Hypothalamus (tissue), 51 donors: ENCODE measurements at regions not wholly inside any gene's neighbourhood (a gene's known extent, or its start where the extent isn't known, plus 50 kb on each side); places are given as distances from the start of the nearest gene placed in this dataset.

Experiments
- DNase-seq, 51 donors: peaks; one replicate each; lab custom pipeline; 2025; lab: John Stamatoyannopoulos, UW

DNA sequence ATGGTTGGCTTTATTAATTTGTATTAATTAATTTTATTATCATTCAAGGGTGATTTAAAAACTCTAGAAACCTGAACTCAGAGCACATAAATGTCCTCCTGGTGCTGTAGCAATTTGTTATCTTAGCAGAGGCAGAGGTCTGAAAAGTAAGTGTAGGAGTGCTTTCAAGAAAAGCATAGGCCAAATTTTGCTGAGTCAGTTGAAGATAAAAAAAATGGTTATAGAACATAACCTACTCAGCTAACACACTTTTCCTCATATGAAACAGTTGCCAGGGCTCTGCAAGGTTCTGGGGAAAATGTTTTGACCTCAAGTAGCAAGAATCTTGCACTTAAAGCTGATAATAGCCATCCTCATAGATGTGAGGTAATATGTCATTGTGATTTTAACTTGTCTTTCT lies 53.5 kb upstream of the CHODL start:
- no peak for DNase-seq

GRCh38 chr21:18178509-18178908 lies 66.1 kb upstream of the CHODL start:
- no peak for DNase-seq

DNA sequence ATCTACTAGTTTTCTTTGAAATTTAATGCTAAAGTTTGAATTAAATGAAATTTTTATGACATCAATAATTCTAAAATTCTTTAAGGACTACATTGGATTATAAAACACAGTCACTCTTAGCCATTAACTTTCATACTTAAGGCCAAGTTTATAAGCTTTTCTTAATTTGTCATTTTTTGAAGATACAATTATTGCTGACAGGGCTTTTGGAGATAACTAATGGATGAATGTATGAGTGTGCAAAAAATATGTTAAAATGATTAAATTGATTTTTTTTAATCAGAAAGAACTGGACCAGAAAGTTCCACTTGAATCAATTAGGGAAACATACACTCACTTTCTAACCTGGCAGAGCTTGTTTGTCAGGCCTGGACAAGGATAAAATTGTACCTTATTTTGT lies 70.3 kb upstream of the CHODL start:
- DNase-seq, result no peak

GRCh38 chr21:18170829-18171228 lies 73.8 kb upstream of the CHODL start:
- no peak for DNase-seq

DNA sequence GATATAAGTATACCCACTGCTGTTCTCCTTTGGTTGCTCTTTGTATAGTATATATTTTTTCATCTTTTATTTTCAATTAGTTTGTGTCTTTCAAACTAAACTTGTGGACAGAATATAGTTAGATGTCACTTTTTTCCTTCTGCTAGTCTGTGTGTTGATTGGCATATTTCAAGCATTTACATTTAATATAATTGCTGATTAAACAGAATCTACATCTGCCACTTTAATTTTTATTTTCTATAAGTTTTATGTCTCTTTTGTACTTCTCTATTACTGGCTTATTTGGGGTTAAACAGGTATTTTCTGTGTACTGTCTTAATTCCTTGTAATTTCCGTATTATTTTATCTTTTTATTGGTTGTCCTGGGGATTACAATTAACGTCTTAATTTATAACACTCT lies 74.4 kb upstream of the CHODL start:
- no peak for DNase-seq

DNA sequence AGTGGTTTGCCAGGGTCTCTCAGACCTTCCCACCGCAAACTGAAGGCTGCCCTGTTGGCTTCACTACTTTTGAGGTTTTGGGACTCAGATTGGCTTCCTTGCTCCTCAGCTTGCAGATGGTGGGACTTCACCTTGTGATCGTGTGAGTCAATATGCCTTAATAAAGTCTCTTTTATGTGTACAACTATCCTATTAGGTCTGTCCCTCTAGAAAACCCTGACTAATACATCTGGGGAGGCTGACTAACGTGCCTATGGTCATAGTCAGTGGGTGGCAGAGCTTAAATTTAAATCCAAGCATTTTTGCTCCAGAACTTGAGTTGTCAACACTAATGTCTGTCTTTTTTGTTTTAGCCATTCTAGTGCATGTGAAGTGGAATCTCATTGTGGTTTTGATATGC lies 76.5 kb upstream of the CHODL start:
- DNase-seq, result no peak

- no peak for DNase-seq
These were observed 79.7 kb upstream of the CHODL start for GRCh38 chr21:18164933-18165332.

GRCh38 chr21:18164483-18164882 lies 80.2 kb upstream of the CHODL start:
- DNase-seq, result no peak

- DNase-seq, result no peak
These were observed 80.7 kb upstream of the CHODL start for GRCh38 chr21:18163956-18164355.

DNA sequence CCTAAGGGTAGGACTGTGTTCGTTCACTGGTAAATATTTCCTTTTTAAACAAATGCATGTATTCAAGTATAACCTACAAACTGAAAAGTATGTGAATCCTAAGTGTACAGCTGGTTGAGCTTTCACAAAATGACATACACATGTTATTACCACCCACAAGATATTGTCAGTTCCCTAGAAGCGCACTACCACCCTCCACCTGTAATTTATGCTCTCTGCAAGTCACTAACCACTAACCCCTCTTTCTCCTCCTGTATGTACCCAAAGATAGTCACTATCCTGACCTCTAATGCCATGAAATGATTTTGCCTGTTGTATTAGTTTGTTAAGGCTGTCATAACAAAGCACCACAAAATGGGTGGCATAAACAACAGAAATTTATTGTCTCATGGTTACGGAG lies 82.8 kb upstream of the CHODL start:
- DNase-seq, result no peak

- no peak for DNase-seq
These were observed 87.2 kb upstream of the CHODL start for GRCh38 chr21:18157406-18157805.

DNA sequence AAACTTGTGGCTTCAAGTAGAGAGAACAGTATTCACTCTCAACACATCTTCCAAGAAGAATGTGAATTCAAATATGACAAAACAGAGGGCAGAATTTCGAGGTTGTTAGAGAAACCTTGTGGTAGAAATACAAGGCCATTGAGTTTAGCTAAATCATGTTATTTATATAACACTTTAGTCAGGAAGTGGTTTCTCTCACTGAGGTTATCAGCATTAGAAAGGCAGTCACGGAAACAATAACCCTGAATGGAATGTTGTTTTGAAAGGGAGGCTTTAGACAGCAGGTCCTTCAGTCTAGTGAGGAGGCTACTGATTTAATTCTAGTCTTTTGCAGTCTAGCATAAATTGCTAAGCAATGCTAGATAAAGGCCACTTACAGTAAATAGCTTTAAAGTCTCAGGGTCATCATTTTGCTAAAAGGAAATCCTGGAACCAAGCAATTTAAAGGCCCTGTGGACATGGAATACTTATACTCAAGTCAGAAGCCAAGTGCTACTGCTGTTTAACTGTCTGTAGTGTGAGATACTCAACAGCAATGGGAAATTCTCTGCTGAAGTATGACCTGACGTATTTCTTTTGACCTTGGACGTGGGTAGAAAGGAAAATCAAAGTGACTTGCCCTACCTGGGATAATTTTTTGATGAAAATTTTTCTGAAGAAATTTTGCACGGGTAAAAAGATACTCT lies 89.0 kb upstream of the CHODL start:
- DNase-seq, result no peak

GRCh38 chr21:18153063-18153462 lies 91.6 kb upstream of the CHODL start:
- no peak for DNase-seq

DNA sequence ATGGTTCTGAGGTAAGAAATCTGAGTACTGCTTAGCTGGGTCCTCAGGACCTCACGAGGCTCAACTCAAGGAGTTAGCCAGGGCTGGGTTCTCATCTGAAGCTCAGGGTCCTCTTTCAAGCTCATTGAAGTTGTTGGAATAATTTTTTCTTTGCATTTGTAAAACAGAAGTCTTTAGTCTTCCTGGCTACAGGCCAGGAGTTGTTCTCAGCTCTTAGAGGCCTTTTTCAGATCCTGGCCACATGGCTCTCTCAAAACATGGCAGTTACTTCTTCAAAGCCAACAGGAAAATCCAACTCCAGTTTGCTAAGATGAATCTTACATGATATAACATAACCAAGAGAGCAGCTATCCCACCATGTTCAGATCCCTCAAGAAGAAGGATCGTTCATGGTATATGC lies 92.3 kb upstream of the CHODL start:
- DNase-seq, result no peak

DNA sequence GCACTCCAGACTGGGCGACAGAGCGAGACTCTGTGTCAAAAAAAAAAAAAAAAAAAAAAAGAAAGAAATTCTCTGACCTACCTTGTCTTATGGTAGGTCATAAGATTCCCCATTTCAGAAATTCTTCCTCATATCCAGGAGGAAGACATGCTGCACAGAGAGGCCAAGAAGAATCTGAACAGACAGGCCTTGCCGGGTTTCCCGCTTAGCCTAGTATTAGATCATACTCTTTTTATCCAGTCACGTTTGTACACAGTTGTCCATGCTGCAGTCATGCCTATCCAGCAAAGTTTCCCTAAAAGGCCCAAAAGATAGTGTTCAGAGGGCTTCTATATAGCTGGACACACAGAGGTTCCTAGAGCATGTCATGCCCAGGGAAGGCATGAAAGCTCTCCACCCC lies 93.6 kb upstream of the CHODL start:
- no peak for DNase-seq

GRCh38 chr21:18148401-18148800 lies 96.2 kb upstream of the CHODL start:
- DNase-seq, result no peak

DNA sequence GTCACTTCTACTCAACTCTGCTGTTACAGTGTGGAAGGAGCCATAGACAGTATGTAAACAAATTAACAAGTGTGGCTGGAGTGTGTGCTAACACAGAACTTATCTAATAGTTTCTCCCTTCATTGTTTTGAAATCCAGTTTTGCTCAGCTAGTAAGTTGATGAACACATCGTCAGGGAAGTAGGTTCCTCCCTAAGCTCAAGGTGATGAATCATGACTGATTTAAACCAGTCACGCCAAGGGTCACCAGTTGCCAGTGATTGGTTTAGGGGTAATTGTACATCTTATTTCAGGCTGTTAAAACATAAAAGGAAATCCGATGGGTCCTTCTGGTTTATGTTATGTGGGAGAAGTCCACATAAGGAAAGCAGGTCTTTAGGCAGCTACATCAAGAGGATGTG lies 97.0 kb upstream of the CHODL start:
- no peak for DNase-seq

GRCh38 chr21:18146820-18147219 lies 97.8 kb upstream of the CHODL start:
- no peak for DNase-seq

- DNase-seq, result no peak
These were observed 100.3 kb upstream of the CHODL start for GRCh38 chr21:18144339-18144738.

DNA sequence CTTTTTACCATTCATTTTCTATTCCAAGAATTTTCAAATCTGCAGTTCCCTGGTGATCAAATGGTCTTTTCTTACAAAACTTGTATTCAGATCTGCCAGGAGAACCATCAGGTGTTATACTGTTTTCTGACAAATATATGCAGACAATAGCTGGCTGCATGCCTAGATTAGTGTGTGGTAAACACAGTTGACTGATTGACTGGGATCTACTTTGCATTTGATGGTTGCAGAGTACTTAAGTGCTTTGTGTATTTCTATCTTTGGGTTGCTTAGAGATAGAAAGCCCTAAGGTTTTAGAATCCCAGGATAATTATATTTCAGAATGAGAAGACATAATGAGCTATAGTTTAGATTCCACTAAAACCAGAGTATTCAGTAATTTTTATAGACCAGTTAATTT lies 102.0 kb upstream of the CHODL start:
- no peak for DNase-seq

DNA sequence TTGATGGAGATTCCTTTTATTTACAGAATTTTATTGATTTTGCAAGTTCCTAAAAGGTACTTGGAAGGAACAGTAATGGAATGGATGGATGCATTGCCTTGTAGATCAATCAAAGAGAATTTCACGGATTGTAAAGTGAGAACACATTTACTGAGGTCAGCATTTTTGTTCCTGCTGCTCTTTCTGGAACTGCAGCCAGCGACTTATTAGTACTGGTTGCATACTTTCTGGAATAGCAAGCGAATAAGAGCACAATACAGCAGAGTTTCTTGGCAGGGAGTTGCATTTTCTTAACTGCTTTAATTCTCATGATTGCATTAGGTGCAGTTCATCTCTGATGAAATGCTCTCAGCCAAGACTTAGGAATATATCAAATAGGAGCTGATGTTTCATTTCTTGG lies 106.1 kb upstream of the CHODL start:
- no peak for DNase-seq

GRCh38 chr21:18129526-18129925 lies 115.1 kb upstream of the CHODL start:
- DNase-seq, result no peak

DNA sequence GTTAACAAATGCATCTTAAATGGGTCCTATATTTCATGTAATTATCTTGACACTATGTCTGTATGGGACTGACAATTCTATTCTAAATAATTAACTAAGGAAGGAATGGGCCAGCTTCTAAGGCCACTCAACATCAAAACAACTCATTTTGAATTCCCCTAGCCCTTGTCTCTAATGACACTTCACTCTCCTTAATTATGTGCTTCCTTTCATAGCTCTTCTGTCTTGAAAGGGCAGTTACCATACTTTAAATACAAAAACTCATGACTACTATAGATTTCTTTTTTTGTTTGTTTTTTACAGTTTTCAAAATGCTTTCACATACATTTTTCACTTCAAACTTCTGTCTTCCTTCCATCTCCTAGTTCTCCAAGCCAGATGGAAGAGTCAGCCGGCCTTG lies 126.1 kb upstream of the CHODL start:
- DNase-seq, result no peak
